Islet precursor cell (in vitro differentiated cells): ENCODE measurements at regions not wholly inside any gene's neighbourhood (a gene's known extent, or its start where the extent isn't known, plus 50 kb on each side); places are given as distances from the start of the nearest gene placed in this dataset.

Experiments
- DNase-seq: peaks from one replicate; pipeline ENCODE4 v3.0.0-alpha.2; 2018

- no peak for DNase-seq
Observed at GRCh38 chr10:43802988-43803696, 154.5 kb upstream of the ZNF32 start.

GRCh38 chr10:43801626-43802025 is 152.9 kb upstream of the ZNF32 start:
- DNase-seq = no peak

- no peak for DNase-seq
Observed at GRCh38 chr10:43801140-43801539, 152.5 kb upstream of the ZNF32 start.

- no peak for DNase-seq
Observed at GRCh38 chr10:43796781-43797180, 148.1 kb upstream of the ZNF32 start.

GRCh38 chr10:43795639-43796038 is 147.0 kb upstream of the ZNF32 start:
- DNase-seq = no peak

- DNase-seq = no peak
Observed at GRCh38 chr10:43795093-43795492, 146.4 kb upstream of the ZNF32 start.

- no peak for DNase-seq
Observed at GRCh38 chr10:43794181-43794815, 145.6 kb upstream of the ZNF32 start.

- no peak for DNase-seq
Observed at GRCh38 chr10:43793704-43794103, 145.0 kb upstream of the ZNF32 start.

- DNase-seq = no peak
Observed at GRCh38 chr10:43790147-43790546, 141.5 kb upstream of the ZNF32 start.

- no peak for DNase-seq
Observed at GRCh38 chr10:43785252-43785651, 136.6 kb upstream of the ZNF32 start.

GRCh38 chr10:43782814-43783213 is 134.1 kb upstream of the ZNF32 start:
- no peak for DNase-seq

- DNase-seq = peak; percentile 78
Observed at GRCh38 chr10:43781480-43782361, 133.0 kb upstream of the ZNF32 start.

GRCh38 chr10:43778571-43778970 is 129.9 kb upstream of the ZNF32 start:
- no peak for DNase-seq

- no peak for DNase-seq
Observed at GRCh38 chr10:43775384-43775783, 126.7 kb upstream of the ZNF32 start.

GRCh38 chr10:43774234-43774769 is 125.6 kb upstream of the ZNF32 start:
- DNase-seq = no peak

GRCh38 chr10:43773736-43774135 is 125.1 kb upstream of the ZNF32 start:
- no peak for DNase-seq

GRCh38 chr10:43772171-43772570 is 123.5 kb upstream of the ZNF32 start:
- DNase-seq = no peak

- DNase-seq = no peak
Observed at GRCh38 chr10:43771675-43772074, 123.0 kb upstream of the ZNF32 start.

GRCh38 chr10:43765516-43765915 is 116.8 kb upstream of the ZNF32 start:
- no peak for DNase-seq

GRCh38 chr10:43763846-43764245 is 115.2 kb upstream of the ZNF32 start:
- no peak for DNase-seq

GRCh38 chr10:43760514-43760913 is 111.8 kb upstream of the ZNF32 start:
- no peak for DNase-seq

GRCh38 chr10:43759216-43759615 is 110.5 kb upstream of the ZNF32 start:
- no peak for DNase-seq

- DNase-seq = no peak
Observed at GRCh38 chr10:43756341-43756740, 107.7 kb upstream of the ZNF32 start.
